ENCODE measurements at regions not wholly inside any gene's neighbourhood (a gene's known extent, or its start where the extent isn't known, plus 50 kb on each side); places are given as distances from the start of the nearest gene placed in this dataset.

DNA sequence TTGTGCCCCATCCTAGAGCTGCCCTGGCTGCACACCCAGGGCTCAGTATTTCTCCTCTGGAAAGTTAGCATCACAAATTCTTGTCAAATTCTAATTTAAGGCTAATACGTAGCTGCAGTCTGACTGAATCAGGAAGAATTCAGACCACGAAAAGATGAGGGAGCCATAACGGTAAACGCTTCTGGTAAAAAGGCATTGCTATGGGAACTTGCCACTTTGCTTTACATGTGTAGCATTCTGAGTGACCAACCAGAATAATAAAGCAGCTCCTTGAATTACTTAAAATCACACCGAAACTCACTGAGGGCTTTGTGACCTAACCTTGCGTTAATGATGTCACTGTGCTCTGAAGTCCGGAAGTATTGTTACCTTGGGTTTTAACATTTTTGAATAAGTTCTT lies 286.6 kb upstream of the TMTC4 start:
- Histone ChIP-seq H3K9me2 (ENCODE audit: insufficient read depth) (peaks cover 13% of the 10 kb centered on the region), H3K27ac (ENCODE audit: low read depth) (no peak overlapping the region), H3K4me3 (no peak overlapping the region), H3K79me2 (replicated peaks; ENCODE audit: insufficient read depth) (no peaks in the 10 kb centered on the region), H3K4me2 (no peak overlapping the region), H3F3A (replicated peaks; ENCODE audit: low read depth) (no peaks in the 10 kb centered on the region), H2AFZ (no peak overlapping the region), H4K20me1 (replicated peaks; ENCODE audit: insufficient read depth) (no peaks in the 10 kb centered on the region), H3K4me1 (ENCODE audit: insufficient read depth) (no peaks in the 10 kb centered on the region), H3K36me3 (ENCODE audit: insufficient read depth) (no peaks in the 10 kb centered on the region; the same call in 1 of the 2 replicates), H3K27me3 (ENCODE audit: insufficient read depth) (no peaks in the 10 kb centered on the region)
- ATAC-seq (no peak), DNase-seq (ENCODE audit: low spot score) (no peak)
- Mint-ChIP-seq H3K36me3 (ENCODE audit: low read depth) (no peaks in the 10 kb centered on the region; the same call in 2 of the 3 replicates), H3K27me3 (ENCODE audit: insufficient read depth, low read depth, poor library complexity) (no peaks in the 10 kb centered on the region), H3K27ac (no peak overlapping the region), H3K4me1 (no peaks in the 10 kb centered on the region; the same call in 2 of the 3 replicates), H3K9me3 (peaks cover 10% of the 10 kb centered on the region), H3K4me3 (no peak overlapping the region)
- TF ChIP-seq ZNF114 (CRISPR knock-in tag; IDR thresholded peaks at IDR 0.05): no peak
- TF ChIP-seq, protein P1, sequence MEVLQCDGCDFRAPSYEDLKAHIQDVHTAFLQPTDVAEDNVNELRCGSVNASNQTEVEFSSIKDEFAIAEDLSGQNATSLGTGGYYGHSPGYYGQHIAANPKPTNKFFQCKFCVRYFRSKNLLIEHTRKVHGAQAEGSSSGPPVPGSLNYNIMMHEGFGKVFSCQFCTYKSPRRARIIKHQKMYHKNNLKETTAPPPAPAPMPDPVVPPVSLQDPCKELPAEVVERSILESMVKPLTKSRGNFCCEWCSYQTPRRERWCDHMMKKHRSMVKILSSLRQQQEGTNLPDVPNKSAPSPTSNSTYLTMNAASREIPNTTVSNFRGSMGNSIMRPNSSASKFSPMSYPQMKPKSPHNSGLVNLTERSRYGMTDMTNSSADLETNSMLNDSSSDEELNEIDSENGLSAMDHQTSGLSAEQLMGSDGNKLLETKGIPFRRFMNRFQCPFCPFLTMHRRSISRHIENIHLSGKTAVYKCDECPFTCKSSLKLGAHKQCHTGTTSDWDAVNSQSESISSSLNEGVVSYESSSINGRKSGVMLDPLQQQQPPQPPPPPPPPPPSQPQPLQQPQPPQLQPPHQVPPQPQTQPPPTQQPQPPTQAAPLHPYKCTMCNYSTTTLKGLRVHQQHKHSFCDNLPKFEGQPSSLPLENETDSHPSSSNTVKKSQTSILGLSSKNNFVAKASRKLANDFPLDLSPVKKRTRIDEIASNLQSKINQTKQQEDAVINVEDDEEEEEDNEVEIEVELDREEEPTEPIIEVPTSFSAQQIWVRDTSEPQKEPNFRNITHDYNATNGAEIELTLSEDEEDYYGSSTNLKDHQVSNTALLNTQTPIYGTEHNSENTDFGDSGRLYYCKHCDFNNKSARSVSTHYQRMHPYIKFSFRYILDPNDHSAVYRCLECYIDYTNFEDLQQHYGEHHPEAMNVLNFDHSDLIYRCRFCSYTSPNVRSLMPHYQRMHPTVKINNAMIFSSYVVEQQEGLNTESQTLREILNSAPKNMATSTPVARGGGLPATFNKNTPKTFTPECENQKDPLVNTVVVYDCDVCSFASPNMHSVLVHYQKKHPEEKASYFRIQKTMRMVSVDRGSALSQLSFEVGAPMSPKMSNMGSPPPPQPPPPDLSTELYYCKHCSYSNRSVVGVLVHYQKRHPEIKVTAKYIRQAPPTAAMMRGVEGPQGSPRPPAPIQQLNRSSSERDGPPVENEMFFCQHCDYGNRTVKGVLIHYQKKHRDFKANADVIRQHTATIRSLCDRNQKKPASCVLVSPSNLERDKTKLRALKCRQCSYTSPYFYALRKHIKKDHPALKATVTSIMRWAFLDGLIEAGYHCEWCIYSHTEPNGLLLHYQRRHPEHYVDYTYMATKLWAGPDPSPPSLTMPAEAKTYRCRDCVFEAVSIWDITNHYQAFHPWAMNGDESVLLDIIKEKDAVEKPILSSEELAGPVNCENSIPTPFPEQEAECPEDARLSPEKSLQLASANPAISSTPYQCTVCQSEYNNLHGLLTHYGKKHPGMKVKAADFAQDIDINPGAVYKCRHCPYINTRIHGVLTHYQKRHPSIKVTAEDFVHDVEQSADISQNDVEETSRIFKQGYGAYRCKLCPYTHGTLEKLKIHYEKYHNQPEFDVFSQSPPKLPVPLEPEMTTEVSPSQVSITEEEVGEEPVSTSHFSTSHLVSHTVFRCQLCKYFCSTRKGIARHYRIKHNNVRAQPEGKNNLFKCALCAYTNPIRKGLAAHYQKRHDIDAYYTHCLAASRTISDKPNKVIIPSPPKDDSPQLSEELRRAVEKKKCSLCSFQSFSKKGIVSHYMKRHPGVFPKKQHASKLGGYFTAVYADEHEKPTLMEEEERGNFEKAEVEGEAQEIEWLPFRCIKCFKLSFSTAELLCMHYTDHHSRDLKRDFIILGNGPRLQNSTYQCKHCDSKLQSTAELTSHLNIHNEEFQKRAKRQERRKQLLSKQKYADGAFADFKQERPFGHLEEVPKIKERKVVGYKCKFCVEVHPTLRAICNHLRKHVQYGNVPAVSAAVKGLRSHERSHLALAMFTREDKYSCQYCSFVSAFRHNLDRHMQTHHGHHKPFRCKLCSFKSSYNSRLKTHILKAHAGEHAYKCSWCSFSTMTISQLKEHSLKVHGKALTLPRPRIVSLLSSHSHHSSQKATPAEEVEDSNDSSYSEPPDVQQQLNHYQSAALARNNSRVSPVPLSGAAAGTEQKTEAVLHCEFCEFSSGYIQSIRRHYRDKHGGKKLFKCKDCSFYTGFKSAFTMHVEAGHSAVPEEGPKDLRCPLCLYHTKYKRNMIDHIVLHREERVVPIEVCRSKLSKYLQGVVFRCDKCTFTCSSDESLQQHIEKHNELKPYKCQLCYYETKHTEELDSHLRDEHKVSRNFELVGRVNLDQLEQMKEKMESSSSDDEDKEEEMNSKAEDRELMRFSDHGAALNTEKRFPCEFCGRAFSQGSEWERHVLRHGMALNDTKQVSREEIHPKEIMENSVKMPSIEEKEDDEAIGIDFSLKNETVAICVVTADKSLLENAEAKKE (CRISPR knock-in tag; IDR thresholded peaks at IDR 0.05): no peak
- TF ChIP-seq POLR2AphosphoS5 (IDR thresholded peaks at IDR 0.05; ENCODE audit: low read depth): no peak
- TF ChIP-seq, protein P2, sequence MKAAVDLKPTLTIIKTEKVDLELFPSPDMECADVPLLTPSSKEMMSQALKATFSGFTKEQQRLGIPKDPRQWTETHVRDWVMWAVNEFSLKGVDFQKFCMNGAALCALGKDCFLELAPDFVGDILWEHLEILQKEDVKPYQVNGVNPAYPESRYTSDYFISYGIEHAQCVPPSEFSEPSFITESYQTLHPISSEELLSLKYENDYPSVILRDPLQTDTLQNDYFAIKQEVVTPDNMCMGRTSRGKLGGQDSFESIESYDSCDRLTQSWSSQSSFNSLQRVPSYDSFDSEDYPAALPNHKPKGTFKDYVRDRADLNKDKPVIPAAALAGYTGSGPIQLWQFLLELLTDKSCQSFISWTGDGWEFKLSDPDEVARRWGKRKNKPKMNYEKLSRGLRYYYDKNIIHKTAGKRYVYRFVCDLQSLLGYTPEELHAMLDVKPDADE (IDR thresholded peaks at IDR 0.05): no peak
- TF ChIP-seq JUNB (IDR thresholded peaks at IDR 0.05; ENCODE audit: unreplicated experiment): no peak
- TF ChIP-seq, protein P3, sequence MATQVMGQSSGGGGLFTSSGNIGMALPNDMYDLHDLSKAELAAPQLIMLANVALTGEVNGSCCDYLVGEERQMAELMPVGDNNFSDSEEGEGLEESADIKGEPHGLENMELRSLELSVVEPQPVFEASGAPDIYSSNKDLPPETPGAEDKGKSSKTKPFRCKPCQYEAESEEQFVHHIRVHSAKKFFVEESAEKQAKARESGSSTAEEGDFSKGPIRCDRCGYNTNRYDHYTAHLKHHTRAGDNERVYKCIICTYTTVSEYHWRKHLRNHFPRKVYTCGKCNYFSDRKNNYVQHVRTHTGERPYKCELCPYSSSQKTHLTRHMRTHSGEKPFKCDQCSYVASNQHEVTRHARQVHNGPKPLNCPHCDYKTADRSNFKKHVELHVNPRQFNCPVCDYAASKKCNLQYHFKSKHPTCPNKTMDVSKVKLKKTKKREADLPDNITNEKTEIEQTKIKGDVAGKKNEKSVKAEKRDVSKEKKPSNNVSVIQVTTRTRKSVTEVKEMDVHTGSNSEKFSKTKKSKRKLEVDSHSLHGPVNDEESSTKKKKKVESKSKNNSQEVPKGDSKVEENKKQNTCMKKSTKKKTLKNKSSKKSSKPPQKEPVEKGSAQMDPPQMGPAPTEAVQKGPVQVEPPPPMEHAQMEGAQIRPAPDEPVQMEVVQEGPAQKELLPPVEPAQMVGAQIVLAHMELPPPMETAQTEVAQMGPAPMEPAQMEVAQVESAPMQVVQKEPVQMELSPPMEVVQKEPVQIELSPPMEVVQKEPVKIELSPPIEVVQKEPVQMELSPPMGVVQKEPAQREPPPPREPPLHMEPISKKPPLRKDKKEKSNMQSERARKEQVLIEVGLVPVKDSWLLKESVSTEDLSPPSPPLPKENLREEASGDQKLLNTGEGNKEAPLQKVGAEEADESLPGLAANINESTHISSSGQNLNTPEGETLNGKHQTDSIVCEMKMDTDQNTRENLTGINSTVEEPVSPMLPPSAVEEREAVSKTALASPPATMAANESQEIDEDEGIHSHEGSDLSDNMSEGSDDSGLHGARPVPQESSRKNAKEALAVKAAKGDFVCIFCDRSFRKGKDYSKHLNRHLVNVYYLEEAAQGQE (IDR thresholded peaks at IDR 0.05; ENCODE audit: unreplicated experiment): no peak

Measured in GM23338 (cell line).